HepG2 (cell line): ENCODE measurements at regions not wholly inside any gene's neighbourhood (a gene's known extent, or its start where the extent isn't known, plus 50 kb on each side); places are given as distances from the start of the nearest gene placed in this dataset.
A peak's percentile ranks its signal among the peaks of the same experiment; 100 is the strongest.

Source experiments
- ATAC-seq: fragments of 200-7000 bp; cut with Tn5 transposase; 3 replicates; pipeline ENCODE4 v1.9.1; 2020; ENCODE audit warnings: mild to moderate bottlenecking, moderate library complexity
- BruUV-seq: library from RNA; stranded (reverse); fragments of 400-500 nt; replicated peaks from 2 replicates; lab custom pipeline; 2021; lab: Mats Ljungman, UMichigan
- CTCF ChIA-PET: fragments of 300-600 bp; formaldehyde crosslinking; extraction: SDS; loops from one replicate; lab custom pipeline; 2021; ENCODE audit warnings: low total read pairs, inconsistent platforms, low intra/inter-chr PET ratio; lab: Yijun Ruan, JAX
- POLR2A ChIA-PET: fragments of 350-600 bp; sonication (Branson Sonifier 250); formaldehyde crosslinking; loops from one replicate; lab custom pipeline; 2020; ENCODE audit warnings: antibody characterized with exemption, inconsistent platforms; lab: Yijun Ruan, JAX
- DNase-seq: peaks from one replicate; pipeline ENCODE4 v3.0.0-alpha.2; 2015; ENCODE audit warnings: low spot score
- FAIRE-seq: peaks from 3 replicates; lab custom pipeline; 2011; peaks lifted over from hg19 to GRCh38; lab: Jason Lieb, UNC
- H2AFZ ChIP-seq: one replicate; pipeline ENCODE4 v1.6.1; 2011; ENCODE audit warnings: low read length, inconsistent platforms
- H3K27ac ChIP-seq: fragments of 300-600 bp; 3 replicates; pipeline ENCODE4 v1.8.0; 2011; ENCODE audit warnings: mixed run types, mild to moderate bottlenecking, mixed read lengths, low read length, inconsistent platforms; ENCODE audit not compliant: insufficient read depth; ENCODE audit errors: extremely low read length
- H3K27me3 ChIP-seq, 2 experiments: fragments of 200-600 bp in 1 of 2; 2 replicates in 1 of 2; 3 replicates in 1 of 2; pipeline versions ENCODE4 v1.6.0 to v1.8.0; 2011; ENCODE audit warnings: low read length in 2 of 2, mild to moderate bottlenecking in 2 of 2, moderate library complexity in 2 of 2, inconsistent platforms in 1 of 2; ENCODE audit not compliant: insufficient read depth in 2 of 2, control insufficient read depth in 1 of 2
- H3K36me3 ChIP-seq, 2 experiments: fragments of 200-600 bp in 1 of 2; replicated peaks in 1 of 2; 2 replicates in 1 of 2; 3 replicates in 1 of 2; pipeline versions ENCODE4 v1.5.1 to v1.8.0; 2011; ENCODE audit warnings: low read length in 2 of 2, inconsistent platforms in 1 of 2; ENCODE audit not compliant: insufficient read depth in 2 of 2, control insufficient read depth in 1 of 2
- H3K4me1 ChIP-seq: 2 replicates; pipeline ENCODE4 v1.5.1; 2012; ENCODE audit warnings: low read length, inconsistent platforms; ENCODE audit not compliant: insufficient read depth
- H3K4me2 ChIP-seq: 2 replicates; pipeline ENCODE4 v1.6.0; 2011; ENCODE audit warnings: low read depth, low read length, inconsistent platforms
- H3K4me3 ChIP-seq, 3 experiments: fragments of 200-600 bp in 1 of 3; sonication (generic), shearing (Covaris generic) in 1 of 3; replicated peaks in 1 of 3; 2 replicates each; pipeline ENCODE4 v1.5.1; 2011 to 2016; ENCODE audit warnings: low read length in 3 of 3, inconsistent platforms in 2 of 3, low read depth in 2 of 3, mild to moderate bottlenecking in 2 of 3, control low read depth in 1 of 3, mixed read lengths in 1 of 3; ENCODE audit not compliant: insufficient read depth in 1 of 3
- H3K79me2 ChIP-seq: one replicate; pipeline ENCODE4 v1.6.1; 2011; ENCODE audit warnings: low read length, inconsistent platforms; ENCODE audit not compliant: insufficient read depth
- H3K9ac ChIP-seq: 2 replicates; pipeline ENCODE4 v1.6.0; 2011; ENCODE audit warnings: mild to moderate bottlenecking, low read depth, low read length, inconsistent platforms; ENCODE audit not compliant: insufficient read depth
- H3K9me3 ChIP-seq: 2 replicates; pipeline ENCODE4 v1.5.1; 2012; ENCODE audit warnings: mild to moderate bottlenecking, low read length
- H4K20me1 ChIP-seq: 2 replicates; pipeline ENCODE4 v1.6.0; 2011; ENCODE audit warnings: inconsistent platforms, mild to moderate bottlenecking, low read length, moderate library complexity; ENCODE audit not compliant: insufficient read depth
- FOSL2 ChIP-seq: sonication (generic); formaldehyde crosslinking; IDR thresholded peaks from 2 replicates; pipeline ENCODE4 v1.4.0; 2020; ENCODE audit warnings: missing genetic modification reagents
- GATA4 ChIP-seq: sonication (generic); IDR thresholded peaks from 2 replicates; pipeline ENCODE4 v1.6.1; 2016; ENCODE audit warnings: antibody characterized with exemption, low read depth, borderline replicate concordance
- PAX8 ChIP-seq: sonication (generic); formaldehyde crosslinking; IDR thresholded peaks from 2 replicates; pipeline ENCODE4 v1.8.0; 2022; ENCODE audit warnings: mild to moderate bottlenecking, missing genetic modification reagents, borderline replicate concordance
- ZNF576 ChIP-seq: sonication (generic); formaldehyde crosslinking; IDR thresholded peaks from 2 replicates; pipeline ENCODE4 v1.4.0; 2020; ENCODE audit warnings: mild to moderate bottlenecking, missing genetic modification reagents
- ZNF720 ChIP-seq: sonication (generic); formaldehyde crosslinking; IDR thresholded peaks from 2 replicates; pipeline ENCODE4 v1.4.0; 2020; ENCODE audit warnings: missing genetic modification reagents
- WGBS: methylation state at CpG from one replicate; pipeline ENCODE4 v1.1.6; 2017; ENCODE audit warnings: low lambda C conversion rate; 5-methylcytosine and 5-hydroxymethylcytosine counted together
- in situ Hi-C: cut with HindIII; loops from 2 replicates; pipeline ENCODE4 v1.10.0; 2017; ENCODE audit warnings: low pct_unique_long_range_greater_than_20kb; ENCODE audit not compliant: extremely low pct_ligation_motif_present
- intact Hi-C: fragments of 100-400 bp; cut with micrococcal nuclease; formaldehyde crosslinking; loops from one replicate; pipeline ENCODE4 v1.10.0; 2022; ENCODE audit not compliant: unreplicated experiment
- TF ChIP-seq, protein P1 (sequence below): IDR thresholded peaks from 2 replicates; pipeline ENCODE4 v1.4.0; 2020; ENCODE audit warnings: mild to moderate bottlenecking, missing genetic modification reagents
- TF ChIP-seq, protein P2 (sequence below): sonication (generic); formaldehyde crosslinking; IDR thresholded peaks from 2 replicates; pipeline ENCODE4 v1.5.0; 2020; ENCODE audit warnings: mild to moderate bottlenecking, missing genetic modification reagents
- TF ChIP-seq, protein P3 (sequence below): sonication (generic); formaldehyde crosslinking; IDR thresholded peaks from 2 replicates; pipeline ENCODE4 v1.4.0; 2020; ENCODE audit warnings: missing genetic modification reagents, borderline replicate concordance

- no peaks in the 10 kb centered on the region for H4K20me1 ChIP-seq
- H3K4me1 ChIP-seq, result no peaks in the 10 kb centered on the region
- POLR2A ChIA-PET, result no interaction called here
- CTCF ChIA-PET, result no interaction called here
- no peak overlapping the region for H3K4me2 ChIP-seq
- 50% methylated on average over 21 of the region's 26 CpGs for WGBS
- no peak overlapping the region for H3K27ac ChIP-seq
- no peak overlapping the region for H3K4me3 ChIP-seq
- H3K27me3 ChIP-seq, result peaks cover 17 to 78% of the 10 kb centered on the region in 2 experiments; a peak in 4 of 5 replicates
- intact Hi-C loops (no loop called here), in situ Hi-C loops (no loop called here)
- no peaks in the 10 kb centered on the region for H3K9me3 ChIP-seq
- no peaks in the 10 kb centered on the region for H3K79me2 ChIP-seq
- no peak for FAIRE-seq
- H3K9ac ChIP-seq, result no peak overlapping the region
- TF ChIP-seq FOSL2, result peak; percentile 66
- TF ChIP-seq ZNF720, result no peak
- TF ChIP-seq PAX8, result no peak
- TF ChIP-seq GATA4, result no peak
- TF ChIP-seq ZNF576 (CRISPR knock-in tag), result no peak
- TF ChIP-seq, protein P1, sequence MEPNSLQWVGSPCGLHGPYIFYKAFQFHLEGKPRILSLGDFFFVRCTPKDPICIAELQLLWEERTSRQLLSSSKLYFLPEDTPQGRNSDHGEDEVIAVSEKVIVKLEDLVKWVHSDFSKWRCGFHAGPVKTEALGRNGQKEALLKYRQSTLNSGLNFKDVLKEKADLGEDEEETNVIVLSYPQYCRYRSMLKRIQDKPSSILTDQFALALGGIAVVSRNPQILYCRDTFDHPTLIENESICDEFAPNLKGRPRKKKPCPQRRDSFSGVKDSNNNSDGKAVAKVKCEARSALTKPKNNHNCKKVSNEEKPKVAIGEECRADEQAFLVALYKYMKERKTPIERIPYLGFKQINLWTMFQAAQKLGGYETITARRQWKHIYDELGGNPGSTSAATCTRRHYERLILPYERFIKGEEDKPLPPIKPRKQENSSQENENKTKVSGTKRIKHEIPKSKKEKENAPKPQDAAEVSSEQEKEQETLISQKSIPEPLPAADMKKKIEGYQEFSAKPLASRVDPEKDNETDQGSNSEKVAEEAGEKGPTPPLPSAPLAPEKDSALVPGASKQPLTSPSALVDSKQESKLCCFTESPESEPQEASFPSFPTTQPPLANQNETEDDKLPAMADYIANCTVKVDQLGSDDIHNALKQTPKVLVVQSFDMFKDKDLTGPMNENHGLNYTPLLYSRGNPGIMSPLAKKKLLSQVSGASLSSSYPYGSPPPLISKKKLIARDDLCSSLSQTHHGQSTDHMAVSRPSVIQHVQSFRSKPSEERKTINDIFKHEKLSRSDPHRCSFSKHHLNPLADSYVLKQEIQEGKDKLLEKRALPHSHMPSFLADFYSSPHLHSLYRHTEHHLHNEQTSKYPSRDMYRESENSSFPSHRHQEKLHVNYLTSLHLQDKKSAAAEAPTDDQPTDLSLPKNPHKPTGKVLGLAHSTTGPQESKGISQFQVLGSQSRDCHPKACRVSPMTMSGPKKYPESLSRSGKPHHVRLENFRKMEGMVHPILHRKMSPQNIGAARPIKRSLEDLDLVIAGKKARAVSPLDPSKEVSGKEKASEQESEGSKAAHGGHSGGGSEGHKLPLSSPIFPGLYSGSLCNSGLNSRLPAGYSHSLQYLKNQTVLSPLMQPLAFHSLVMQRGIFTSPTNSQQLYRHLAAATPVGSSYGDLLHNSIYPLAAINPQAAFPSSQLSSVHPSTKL, result no peak
- TF ChIP-seq, protein P2, sequence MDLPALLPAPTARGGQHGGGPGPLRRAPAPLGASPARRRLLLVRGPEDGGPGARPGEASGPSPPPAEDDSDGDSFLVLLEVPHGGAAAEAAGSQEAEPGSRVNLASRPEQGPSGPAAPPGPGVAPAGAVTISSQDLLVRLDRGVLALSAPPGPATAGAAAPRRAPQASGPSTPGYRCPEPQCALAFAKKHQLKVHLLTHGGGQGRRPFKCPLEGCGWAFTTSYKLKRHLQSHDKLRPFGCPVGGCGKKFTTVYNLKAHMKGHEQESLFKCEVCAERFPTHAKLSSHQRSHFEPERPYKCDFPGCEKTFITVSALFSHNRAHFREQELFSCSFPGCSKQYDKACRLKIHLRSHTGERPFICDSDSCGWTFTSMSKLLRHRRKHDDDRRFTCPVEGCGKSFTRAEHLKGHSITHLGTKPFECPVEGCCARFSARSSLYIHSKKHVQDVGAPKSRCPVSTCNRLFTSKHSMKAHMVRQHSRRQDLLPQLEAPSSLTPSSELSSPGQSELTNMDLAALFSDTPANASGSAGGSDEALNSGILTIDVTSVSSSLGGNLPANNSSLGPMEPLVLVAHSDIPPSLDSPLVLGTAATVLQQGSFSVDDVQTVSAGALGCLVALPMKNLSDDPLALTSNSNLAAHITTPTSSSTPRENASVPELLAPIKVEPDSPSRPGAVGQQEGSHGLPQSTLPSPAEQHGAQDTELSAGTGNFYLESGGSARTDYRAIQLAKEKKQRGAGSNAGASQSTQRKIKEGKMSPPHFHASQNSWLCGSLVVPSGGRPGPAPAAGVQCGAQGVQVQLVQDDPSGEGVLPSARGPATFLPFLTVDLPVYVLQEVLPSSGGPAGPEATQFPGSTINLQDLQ (CRISPR knock-in tag), result no peak
- TF ChIP-seq, protein P3, sequence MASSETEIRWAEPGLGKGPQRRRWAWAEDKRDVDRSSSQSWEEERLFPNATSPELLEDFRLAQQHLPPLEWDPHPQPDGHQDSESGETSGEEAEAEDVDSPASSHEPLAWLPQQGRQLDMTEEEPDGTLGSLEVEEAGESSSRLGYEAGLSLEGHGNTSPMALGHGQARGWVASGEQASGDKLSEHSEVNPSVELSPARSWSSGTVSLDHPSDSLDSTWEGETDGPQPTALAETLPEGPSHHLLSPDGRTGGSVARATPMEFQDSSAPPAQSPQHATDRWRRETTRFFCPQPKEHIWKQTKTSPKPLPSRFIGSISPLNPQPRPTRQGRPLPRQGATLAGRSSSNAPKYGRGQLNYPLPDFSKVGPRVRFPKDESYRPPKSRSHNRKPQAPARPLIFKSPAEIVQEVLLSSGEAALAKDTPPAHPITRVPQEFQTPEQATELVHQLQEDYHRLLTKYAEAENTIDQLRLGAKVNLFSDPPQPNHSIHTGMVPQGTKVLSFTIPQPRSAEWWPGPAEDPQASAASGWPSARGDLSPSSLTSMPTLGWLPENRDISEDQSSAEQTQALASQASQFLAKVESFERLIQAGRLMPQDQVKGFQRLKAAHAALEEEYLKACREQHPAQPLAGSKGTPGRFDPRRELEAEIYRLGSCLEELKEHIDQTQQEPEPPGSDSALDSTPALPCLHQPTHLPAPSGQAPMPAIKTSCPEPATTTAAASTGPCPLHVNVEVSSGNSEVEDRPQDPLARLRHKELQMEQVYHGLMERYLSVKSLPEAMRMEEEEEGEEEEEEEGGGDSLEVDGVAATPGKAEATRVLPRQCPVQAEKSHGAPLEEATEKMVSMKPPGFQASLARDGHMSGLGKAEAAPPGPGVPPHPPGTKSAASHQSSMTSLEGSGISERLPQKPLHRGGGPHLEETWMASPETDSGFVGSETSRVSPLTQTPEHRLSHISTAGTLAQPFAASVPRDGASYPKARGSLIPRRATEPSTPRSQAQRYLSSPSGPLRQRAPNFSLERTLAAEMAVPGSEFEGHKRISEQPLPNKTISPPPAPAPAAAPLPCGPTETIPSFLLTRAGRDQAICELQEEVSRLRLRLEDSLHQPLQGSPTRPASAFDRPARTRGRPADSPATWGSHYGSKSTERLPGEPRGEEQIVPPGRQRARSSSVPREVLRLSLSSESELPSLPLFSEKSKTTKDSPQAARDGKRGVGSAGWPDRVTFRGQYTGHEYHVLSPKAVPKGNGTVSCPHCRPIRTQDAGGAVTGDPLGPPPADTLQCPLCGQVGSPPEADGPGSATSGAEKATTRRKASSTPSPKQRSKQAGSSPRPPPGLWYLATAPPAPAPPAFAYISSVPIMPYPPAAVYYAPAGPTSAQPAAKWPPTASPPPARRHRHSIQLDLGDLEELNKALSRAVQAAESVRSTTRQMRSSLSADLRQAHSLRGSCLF, result no peak
- ATAC-seq, result no peak
- peak; percentile 15 for DNase-seq
- H3K36me3 ChIP-seq, result no peaks in the 10 kb centered on the region
- H2AFZ ChIP-seq, result no peak overlapping the region
- BruUV-seq, result no TSS peak
Measured at GRCh38 chr9:134544388-134545214, 97.0 kb upstream of the COL5A1 start.
